ENCODE measurements at regions not wholly inside any gene's neighbourhood (a gene's known extent, or its start where the extent isn't known, plus 50 kb on each side); places are given as distances from the start of the nearest gene placed in this dataset.

DNA sequence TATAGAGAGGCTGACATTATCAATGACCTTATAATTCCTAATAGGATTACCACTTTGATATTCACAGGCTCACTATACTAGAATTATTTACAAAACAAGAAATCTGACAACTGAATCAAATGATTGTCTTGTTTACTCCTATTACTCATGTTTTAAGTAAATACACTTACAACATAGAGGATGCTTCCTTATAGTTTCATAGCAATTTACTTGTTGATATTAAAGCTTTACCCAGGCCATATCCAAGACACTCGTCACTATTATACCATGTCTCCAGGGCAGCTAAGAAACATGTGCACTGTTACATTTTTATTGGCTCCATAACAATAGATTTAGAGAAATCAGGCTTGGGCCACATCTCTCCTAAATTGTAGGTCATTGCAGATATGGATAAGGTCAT is 276.9 kb downstream of the HGF start:
- Histone ChIP-seq H3K27me3 (ENCODE audit: insufficient read depth, low read length, poor library complexity, severe bottlenecking) (no peaks in the 10 kb centered on the region), H3K4me2 (ENCODE audit: low read depth, low read length, poor library complexity, severe bottlenecking) (no peak overlapping the region), H3F3A (ENCODE audit: low read depth) (no peaks in the 10 kb centered on the region)

GRCh38 chr7:81492240-81492639 is 277.6 kb downstream of the HGF start:
- no peak overlapping the region for H3K4me3 ChIP-seq (ENCODE audit: low read length, poor library complexity, severe bottlenecking)
- no peaks in the 10 kb centered on the region for H3K9me2 ChIP-seq (replicated peaks; ENCODE audit: low read depth, low read length)
- no peak overlapping the region for H2AFZ ChIP-seq (ENCODE audit: low read length)
- no peaks in the 10 kb centered on the region for H3K4me1 ChIP-seq (ENCODE audit: insufficient read depth, low read length, poor library complexity, severe bottlenecking)
- TF ChIP-seq EZH2phosphoT487 (IDR thresholded peaks at IDR 0.05; ENCODE audit: borderline replicate concordance), result no peak
- TF ChIP-seq, protein P1, sequence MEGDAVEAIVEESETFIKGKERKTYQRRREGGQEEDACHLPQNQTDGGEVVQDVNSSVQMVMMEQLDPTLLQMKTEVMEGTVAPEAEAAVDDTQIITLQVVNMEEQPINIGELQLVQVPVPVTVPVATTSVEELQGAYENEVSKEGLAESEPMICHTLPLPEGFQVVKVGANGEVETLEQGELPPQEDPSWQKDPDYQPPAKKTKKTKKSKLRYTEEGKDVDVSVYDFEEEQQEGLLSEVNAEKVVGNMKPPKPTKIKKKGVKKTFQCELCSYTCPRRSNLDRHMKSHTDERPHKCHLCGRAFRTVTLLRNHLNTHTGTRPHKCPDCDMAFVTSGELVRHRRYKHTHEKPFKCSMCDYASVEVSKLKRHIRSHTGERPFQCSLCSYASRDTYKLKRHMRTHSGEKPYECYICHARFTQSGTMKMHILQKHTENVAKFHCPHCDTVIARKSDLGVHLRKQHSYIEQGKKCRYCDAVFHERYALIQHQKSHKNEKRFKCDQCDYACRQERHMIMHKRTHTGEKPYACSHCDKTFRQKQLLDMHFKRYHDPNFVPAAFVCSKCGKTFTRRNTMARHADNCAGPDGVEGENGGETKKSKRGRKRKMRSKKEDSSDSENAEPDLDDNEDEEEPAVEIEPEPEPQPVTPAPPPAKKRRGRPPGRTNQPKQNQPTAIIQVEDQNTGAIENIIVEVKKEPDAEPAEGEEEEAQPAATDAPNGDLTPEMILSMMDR (conservative IDR thresholded peaks at IDR 0.05; ENCODE audit: low read length), result no peak
- no peaks in the 10 kb centered on the region for H3F3A ChIP-seq (ENCODE audit: low read depth)
- no peaks in the 10 kb centered on the region for H3K36me3 ChIP-seq (ENCODE audit: insufficient read depth, low read length)
- H3K79me2 ChIP-seq (ENCODE audit: insufficient read depth, low read length), result no peaks in the 10 kb centered on the region
- H3K4me2 ChIP-seq (ENCODE audit: low read depth, low read length, poor library complexity, severe bottlenecking), result no peak overlapping the region
- no peaks in the 10 kb centered on the region for H3K27me3 ChIP-seq (ENCODE audit: insufficient read depth, low read length, poor library complexity, severe bottlenecking)
- H4K20me1 ChIP-seq (ENCODE audit: insufficient read depth, low read length, poor library complexity, severe bottlenecking), result no peaks in the 10 kb centered on the region
- H3K9ac ChIP-seq (ENCODE audit: low read depth, low read length, poor library complexity, severe bottlenecking), result no peak overlapping the region
- no peaks in the 10 kb centered on the region for H3K9me3 ChIP-seq (ENCODE audit: insufficient read depth, low read depth, low read length)

More for the DNA sequence above, 276.9 kb downstream of the HGF start:
- H2AFZ ChIP-seq (ENCODE audit: low read length), result no peak overlapping the region
- no peaks in the 10 kb centered on the region for H3K4me1 ChIP-seq (ENCODE audit: insufficient read depth, low read length, poor library complexity, severe bottlenecking)
- no peak overlapping the region for H3K9ac ChIP-seq (ENCODE audit: low read depth, low read length, poor library complexity, severe bottlenecking)
- H3K4me3 ChIP-seq (ENCODE audit: low read length, poor library complexity, severe bottlenecking), result no peak overlapping the region
- H3K9me3 ChIP-seq (ENCODE audit: insufficient read depth, low read depth, low read length), result no peaks in the 10 kb centered on the region
- no peaks in the 10 kb centered on the region for H3K9me2 ChIP-seq (replicated peaks; ENCODE audit: low read depth, low read length)
- no peaks in the 10 kb centered on the region for H3K36me3 ChIP-seq (ENCODE audit: insufficient read depth, low read length)
- no peaks in the 10 kb centered on the region for H3K79me2 ChIP-seq (ENCODE audit: insufficient read depth, low read length)
- H4K20me1 ChIP-seq (ENCODE audit: insufficient read depth, low read length, poor library complexity, severe bottlenecking), result no peaks in the 10 kb centered on the region
- TF ChIP-seq, protein P1 (conservative IDR thresholded peaks at IDR 0.05; ENCODE audit: low read length), result no peak
- no peak for TF ChIP-seq EZH2phosphoT487 (IDR thresholded peaks at IDR 0.05; ENCODE audit: borderline replicate concordance)

GRCh38 chr7:81491573-81491972 is 278.3 kb downstream of the HGF start:
- Histone ChIP-seq H4K20me1 (ENCODE audit: insufficient read depth, low read length, poor library complexity, severe bottlenecking) (no peaks in the 10 kb centered on the region), H3K4me2 (ENCODE audit: low read depth, low read length, poor library complexity, severe bottlenecking) (no peak overlapping the region), H2AFZ (ENCODE audit: low read length) (no peak overlapping the region), H3K9me3 (ENCODE audit: insufficient read depth, low read depth, low read length) (no peaks in the 10 kb centered on the region), H3K4me1 (ENCODE audit: insufficient read depth, low read length, poor library complexity, severe bottlenecking) (no peaks in the 10 kb centered on the region), H3K79me2 (ENCODE audit: insufficient read depth, low read length) (no peaks in the 10 kb centered on the region), H3K4me3 (ENCODE audit: low read length, poor library complexity, severe bottlenecking) (no peak overlapping the region), H3F3A (ENCODE audit: low read depth) (no peaks in the 10 kb centered on the region), H3K27me3 (ENCODE audit: insufficient read depth, low read length, poor library complexity, severe bottlenecking) (no peaks in the 10 kb centered on the region), H3K9me2 (replicated peaks; ENCODE audit: low read depth, low read length) (no peaks in the 10 kb centered on the region), H3K36me3 (ENCODE audit: insufficient read depth, low read length) (no peaks in the 10 kb centered on the region), H3K9ac (ENCODE audit: low read depth, low read length, poor library complexity, severe bottlenecking) (no peak overlapping the region)
- no peak for TF ChIP-seq EZH2phosphoT487 (IDR thresholded peaks at IDR 0.05; ENCODE audit: borderline replicate concordance)
- TF ChIP-seq, protein P1 (conservative IDR thresholded peaks at IDR 0.05; ENCODE audit: low read length), result no peak
